A549 (cell line): ENCODE measurements at regions not wholly inside any gene's neighbourhood (a gene's known extent, or its start where the extent isn't known, plus 50 kb on each side); places are given as distances from the start of the nearest gene placed in this dataset.

Experiments
- ATAC-seq, 2 experiments: fragments of 200-7000 bp in 1 of 2; fragments of >200 bp in 1 of 2; cut with Nextera tagmentation in 1 of 2; cut with Tn5 transposase in 1 of 2; 3 replicates each; pipeline versions ENCODE4 v1.8.0 to v1.9.1; 2018 to 2020; ENCODE audit warnings: mild to moderate bottlenecking in 1 of 2, moderate library complexity in 1 of 2
- CTCF ChIA-PET: fragments of 300-600 bp; sonication (Branson Sonifier 250); formaldehyde crosslinking; extraction: SDS; loops from one replicate; lab custom pipeline; 2021; ENCODE audit warnings: antibody characterized with exemption, inconsistent platforms; lab: Yijun Ruan, JAX
- POLR2A ChIA-PET: fragments of 350-600 bp; formaldehyde crosslinking; extraction: SDS; loops from one replicate; lab custom pipeline; 2021; ENCODE audit warnings: antibody characterized with exemption, inconsistent platforms; lab: Yijun Ruan, JAX
- DNase-seq, 2 experiments: peaks; one replicate each; pipeline versions ENCODE4 v3.0.0 to v3.0.0-alpha.2; 2011 to 2016; ENCODE audit warnings: low read depth in 1 of 2, low spot score in 1 of 2
- FAIRE-seq: peaks from 2 replicates; lab custom pipeline; 2011; peaks lifted over from hg19 to GRCh38; lab: Jason Lieb, UNC
- H3K27ac ChIP-seq, 2 experiments: fragments of >200 bp; sonication (Bioruptor Twin); formaldehyde crosslinking; 3 replicates each; pipeline ENCODE4 v1.5.1; 2016 to 2017
- H3K4me1 ChIP-seq: fragments of >200 bp; sonication (Bioruptor Twin); formaldehyde crosslinking; 3 replicates; pipeline ENCODE4 v1.6.1; 2016
- H3K4me2 ChIP-seq: fragments of >200 bp; sonication (Bioruptor Twin); formaldehyde crosslinking; 3 replicates; pipeline ENCODE4 v1.6.1; 2016
- H3K4me3 ChIP-seq: fragments of >200 bp; sonication (Bioruptor Twin); formaldehyde crosslinking; 3 replicates; pipeline ENCODE4 v1.5.1; 2016
- H3K9me3 ChIP-seq: fragments of >200 bp; sonication (Bioruptor Twin); formaldehyde crosslinking; 3 replicates; pipeline ENCODE4 v1.6.1; 2016
- ATOH8 ChIP-seq: fragments of 250-450 bp; sonication (Bioruptor Pico); IDR thresholded peaks from 2 replicates; pipeline ENCODE4 v1.5.0; 2020; ENCODE audit warnings: low read depth, mild to moderate bottlenecking, moderate library complexity
- BCL3 ChIP-seq: fragments of >200 bp; sonication (Bioruptor Twin); formaldehyde crosslinking; IDR thresholded peaks from 3 replicates; pipeline ENCODE4 v1.6.1; 2016
- BHLHE40 ChIP-seq: IDR thresholded peaks from 2 replicates; pipeline ENCODE4 v1.6.1; 2012; ENCODE audit warnings: low read depth, low read length, inconsistent platforms
- CTCF ChIP-seq: fragments of >200 bp; sonication (Bioruptor Twin); formaldehyde crosslinking; IDR thresholded peaks from 3 replicates; pipeline ENCODE4 v1.5.1; 2016
- EHMT2 ChIP-seq: fragments of 200-600 bp; sonication (generic); IDR thresholded peaks from 2 replicates; pipeline ENCODE4 v1.6.1; 2016; ENCODE audit warnings: antibody characterized with exemption, low read depth, mild to moderate bottlenecking, moderate library complexity
- EP300 ChIP-seq, 2 experiments: fragments of >200 bp; sonication (Bioruptor Twin); formaldehyde crosslinking; IDR thresholded peaks; 2 replicates in 1 of 2; 3 replicates in 1 of 2; pipeline ENCODE4 v1.6.1; 2016 to 2017
- FOXS1 ChIP-seq: fragments of 250-450 bp; sonication (Bioruptor Pico); IDR thresholded peaks from 2 replicates; pipeline ENCODE4 v1.5.0; 2020; ENCODE audit warnings: mild to moderate bottlenecking, moderate library complexity
- GATA3 ChIP-seq: IDR thresholded peaks from 2 replicates; pipeline ENCODE4 v1.6.1; 2012; ENCODE audit warnings: borderline replicate concordance
- HDAC2 ChIP-seq: fragments of 200-600 bp; sonication (generic); IDR thresholded peaks from 2 replicates; pipeline ENCODE4 v1.6.1; 2016
- HEYL ChIP-seq: fragments of 250-450 bp; sonication (Bioruptor Pico); IDR thresholded peaks from 2 replicates; pipeline ENCODE4 v1.8.0; 2021; ENCODE audit warnings: mild to moderate bottlenecking, moderate library complexity
- HMGXB4 ChIP-seq: fragments of 250-450 bp; sonication (Bioruptor Pico); IDR thresholded peaks from 2 replicates; pipeline ENCODE4 v1.5.0; 2021; ENCODE audit warnings: mild to moderate bottlenecking, moderate library complexity, borderline replicate concordance
- HOXB5 ChIP-seq: fragments of 250-450 bp; sonication (Bioruptor Pico); IDR thresholded peaks from 2 replicates; pipeline ENCODE4 v1.5.0; 2020; ENCODE audit warnings: mild to moderate bottlenecking, moderate library complexity
- JUNB ChIP-seq: fragments of >200 bp; sonication (Bioruptor Twin); formaldehyde crosslinking; IDR thresholded peaks from 2 replicates; pipeline ENCODE4 v1.6.1; 2016
- KDM5A ChIP-seq: fragments of 200-600 bp; sonication (generic); IDR thresholded peaks from 2 replicates; pipeline ENCODE4 v1.6.1; 2016; ENCODE audit warnings: antibody characterized with exemption, mild to moderate bottlenecking
- MAFK ChIP-seq: fragments of 450-650 bp; IDR thresholded peaks from 2 replicates; pipeline ENCODE4 v1.6.1; 2014; ENCODE audit not compliant: partially characterized antibody
- MAX ChIP-seq: IDR thresholded peaks from 2 replicates; pipeline ENCODE4 v1.6.1; 2012
- NPAS2 ChIP-seq: fragments of 250-450 bp; sonication (Bioruptor Pico); IDR thresholded peaks from 2 replicates; pipeline ENCODE4 v1.8.0; 2022; ENCODE audit warnings: mild to moderate bottlenecking, moderate library complexity, borderline replicate concordance
- NR3C1 ChIP-seq: fragments of >200 bp; sonication (Bioruptor Twin); formaldehyde crosslinking; IDR thresholded peaks from 3 replicates; pipeline ENCODE4 v1.6.1; 2017
- PBX3 ChIP-seq: IDR thresholded peaks from 2 replicates; pipeline ENCODE4 v1.6.1; 2012
- PHF8 ChIP-seq: fragments of 200-600 bp; sonication (generic); IDR thresholded peaks from 2 replicates; pipeline ENCODE4 v1.6.1; 2016; ENCODE audit warnings: low read depth, mild to moderate bottlenecking, antibody characterized with exemption, moderate library complexity, borderline replicate concordance
- POLR2A ChIP-seq: IDR thresholded peaks from 2 replicates; pipeline ENCODE4 v1.6.1; 2012; ENCODE audit warnings: mild to moderate bottlenecking, low read length
- POLR2AphosphoS2 ChIP-seq: conservative IDR thresholded peaks from 2 replicates; pipeline ENCODE4 v1.6.1; 2012; ENCODE audit warnings: low read length, improper control_type of control experiment, inconsistent platforms
- RARB ChIP-seq: fragments of 250-450 bp; sonication (Bioruptor Pico); IDR thresholded peaks from 2 replicates; pipeline ENCODE4 v1.8.0; 2021; ENCODE audit warnings: mild to moderate bottlenecking, moderate library complexity
- RCOR1 ChIP-seq: fragments of 150-350 bp; IDR thresholded peaks from 2 replicates; pipeline ENCODE4 v1.6.1; 2014; ENCODE audit warnings: antibody characterized with exemption, low read length, low read depth
- RNF2 ChIP-seq: fragments of 200-600 bp; sonication (generic); IDR thresholded peaks from 2 replicates; pipeline ENCODE4 v1.6.1; 2016; ENCODE audit warnings: low read depth, mild to moderate bottlenecking, antibody characterized with exemption, moderate library complexity, borderline replicate concordance
- TFCP2L1 ChIP-seq: fragments of 250-450 bp; sonication (Bioruptor Pico); IDR thresholded peaks from 2 replicates; pipeline ENCODE4 v1.5.0; 2021; ENCODE audit warnings: mild to moderate bottlenecking
- TP53 ChIP-seq: fragments of 250-450 bp; sonication (Bioruptor Pico); IDR thresholded peaks from 2 replicates; pipeline ENCODE4 v1.5.0; 2021; ENCODE audit warnings: mild to moderate bottlenecking, moderate library complexity
- ZC3H11A ChIP-seq: fragments of 450-650 bp; IDR thresholded peaks from 2 replicates; pipeline ENCODE4 v1.6.1; 2014; ENCODE audit warnings: antibody characterized with exemption, mild to moderate bottlenecking
- ZFP36 ChIP-seq: fragments of 450-650 bp; IDR thresholded peaks from 2 replicates; pipeline ENCODE4 v1.6.1; 2014; ENCODE audit warnings: borderline replicate concordance; ENCODE audit not compliant: partially characterized antibody
- ZNF302 ChIP-seq: fragments of 250-450 bp; sonication (Bioruptor Pico); IDR thresholded peaks from 2 replicates; pipeline ENCODE4 v1.9.0; 2021; ENCODE audit warnings: inconsistent platforms, mild to moderate bottlenecking, moderate library complexity
- WGBS: methylation state at CpG from one replicate; pipeline ENCODE4 v1.1.6; 2017; ENCODE audit errors: missing lambda C conversion rate; 5-methylcytosine and 5-hydroxymethylcytosine counted together

DNA sequence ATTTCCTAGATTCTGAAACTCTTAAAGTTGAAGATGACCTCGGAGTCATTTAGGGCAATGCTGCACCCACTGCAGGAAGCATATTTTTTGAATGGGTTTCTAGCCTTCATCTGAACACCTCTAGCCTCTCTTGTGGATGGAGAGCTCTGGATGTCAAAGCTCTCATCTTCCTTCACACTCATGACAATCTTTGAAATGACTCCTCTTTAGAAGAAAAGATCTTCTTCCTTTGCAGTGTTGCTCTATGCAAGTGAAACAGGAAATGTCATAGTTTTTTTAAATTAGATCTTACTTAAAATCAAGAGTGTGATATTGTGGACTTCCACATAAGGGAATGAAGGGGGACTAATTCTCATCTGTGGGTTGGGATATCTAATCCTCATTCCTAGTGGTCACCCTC is 86.3 kb upstream of the GRIP1 start (continued):
- no peak for TF ChIP-seq BCL3

GRCh38 chr12:66767536-66767935 is 88.7 kb upstream of the GRIP1 start:
- peaks cover 2% of the 10 kb centered on the region; the same call in 1 of the 3 replicates for H3K4me1 ChIP-seq
- FAIRE-seq: no peak
- no peak for DNase-seq
- TF ChIP-seq MAX: no peak
- no peak for TF ChIP-seq TP53 (CRISPR knock-in tag)
- TF ChIP-seq POLR2A: no peak
- no peak for TF ChIP-seq RARB (CRISPR knock-in tag)
- no peak for TF ChIP-seq NPAS2
- no peak for TF ChIP-seq JUNB
- no peak for TF ChIP-seq EHMT2
- no peak for TF ChIP-seq GATA3
- TF ChIP-seq PHF8: no peak
- TF ChIP-seq RCOR1: no peak
- no peak for TF ChIP-seq HMGXB4
- no peak for TF ChIP-seq CTCF
- TF ChIP-seq EP300 (IDR thresholded peaks at IDR 0.05): no peak
- no peak for TF ChIP-seq HEYL (CRISPR knock-in tag)
- TF ChIP-seq RNF2: no peak
- no peak for TF ChIP-seq ZC3H11A
- ChIA-PET CTCF (no interaction called here), POLR2A (no interaction called here)
- H3K4me3 ChIP-seq: no peak overlapping the region
- no peak overlapping the region for H3K4me2 ChIP-seq
- no peak for ATAC-seq
- WGBS: 37% methylated on average over 7 of the region's 7 CpGs
- H3K9me3 ChIP-seq: no peaks in the 10 kb centered on the region
- H3K27ac ChIP-seq: no peak overlapping the region

DNA sequence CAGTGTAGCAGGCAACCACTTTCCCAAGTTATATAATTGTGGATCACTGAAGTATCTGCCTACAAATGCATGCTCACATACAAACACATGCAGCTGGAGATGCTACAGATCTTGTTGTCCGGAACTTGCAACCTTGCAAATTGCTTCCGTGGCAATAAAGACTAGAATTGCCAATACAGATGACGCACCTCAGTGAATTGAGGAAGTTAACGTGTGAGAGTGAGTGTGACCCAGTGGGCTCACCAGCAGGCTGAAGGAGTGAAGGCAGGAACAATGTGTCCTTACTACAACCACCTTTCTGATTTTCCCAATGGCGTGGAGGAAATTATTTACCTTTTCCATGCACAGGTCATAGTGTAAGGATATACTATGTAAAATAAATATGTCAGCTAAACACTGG is 89.4 kb upstream of the GRIP1 start:
- FAIRE-seq: no peak
- Histone ChIP-seq H3K4me2 (no peak overlapping the region), H3K4me3 (no peak overlapping the region), H3K27ac (no peak overlapping the region), H3K4me1 (peaks cover 2% of the 10 kb centered on the region; the same call in 1 of the 3 replicates), H3K9me3 (no peaks in the 10 kb centered on the region)
- WGBS: 81% methylated on average over 5 of the region's 5 CpGs
- ATAC-seq: no peak
- TF ChIP-seq POLR2AphosphoS2 (no peak), MAFK (peak; percentile 36)
- ChIA-PET CTCF (no interaction called here), POLR2A (no interaction called here)
- DNase-seq: no peak

- ATAC-seq (no peak), FAIRE-seq (no peak), DNase-seq (no peak)
- Histone ChIP-seq H3K4me1 (peaks cover 4% of the 10 kb centered on the region; the same call in 1 of the 3 replicates), H3K4me2 (no peak overlapping the region), H3K9me3 (no peaks in the 10 kb centered on the region), H3K4me3 (no peak overlapping the region), H3K27ac (no peak overlapping the region)
- CTCF ChIA-PET: no interaction called here
- POLR2A ChIA-PET: no interaction called here
- TF ChIP-seq ATOH8 (CRISPR knock-in tag) (no peak), NR3C1 (no peak), ZC3H11A (no peak), ZFP36 (no peak), KDM5A (no peak), POLR2AphosphoS2 (no peak), POLR2A (no peak), HOXB5 (CRISPR knock-in tag) (no peak), RNF2 (no peak), FOXS1 (CRISPR knock-in tag) (no peak), BHLHE40 (no peak), HDAC2 (no peak), PBX3 (no peak), ZNF302 (CRISPR knock-in tag) (no peak), GATA3 (no peak), TFCP2L1 (CRISPR knock-in tag) (no peak)
Measured at GRCh38 chr12:66774929-66775328, 96.1 kb upstream of the GRIP1 start.
